Tibial nerve (tissue), 4 donors: ENCODE measurements at regions not wholly inside any gene's neighbourhood (a gene's known extent, or its start where the extent isn't known, plus 50 kb on each side); places are given as distances from the start of the nearest gene placed in this dataset.

Source experiments
- CTCF ChIP-seq, 5 experiments: fragments of 200-600 bp in 3 of 5; fragments of 450-650 bp in 2 of 5; sonication (generic) in 3 of 5; IDR thresholded peaks; one replicate each; pipeline ENCODE4 v1.5.1; 2016 to 2019; ENCODE audit warnings: antibody characterized with exemption in 5 of 5, mild to moderate bottlenecking in 3 of 5, moderate library complexity in 2 of 5
- EP300 ChIP-seq, 2 donors: sonication (generic); formaldehyde crosslinking; IDR thresholded peaks; one replicate each; pipeline ENCODE4 v1.6.1; 2017; ENCODE audit warnings: antibody characterized with exemption in 2 of 2, mild to moderate bottlenecking in 1 of 2

GRCh38 chr5:120803282-120803681, 339.2 kb downstream of the PRR16 start:
- no peak for TF ChIP-seq EP300 (IDR thresholded peaks at IDR 0.05)
- peak in 1 of 5 experiments; percentile 14 for TF ChIP-seq CTCF (IDR thresholded peaks at IDR 0.05)
